ENCODE measurements at regions not wholly inside any gene's neighbourhood (a gene's known extent, or its start where the extent isn't known, plus 50 kb on each side); places are given as distances from the start of the nearest gene placed in this dataset.

DNA sequence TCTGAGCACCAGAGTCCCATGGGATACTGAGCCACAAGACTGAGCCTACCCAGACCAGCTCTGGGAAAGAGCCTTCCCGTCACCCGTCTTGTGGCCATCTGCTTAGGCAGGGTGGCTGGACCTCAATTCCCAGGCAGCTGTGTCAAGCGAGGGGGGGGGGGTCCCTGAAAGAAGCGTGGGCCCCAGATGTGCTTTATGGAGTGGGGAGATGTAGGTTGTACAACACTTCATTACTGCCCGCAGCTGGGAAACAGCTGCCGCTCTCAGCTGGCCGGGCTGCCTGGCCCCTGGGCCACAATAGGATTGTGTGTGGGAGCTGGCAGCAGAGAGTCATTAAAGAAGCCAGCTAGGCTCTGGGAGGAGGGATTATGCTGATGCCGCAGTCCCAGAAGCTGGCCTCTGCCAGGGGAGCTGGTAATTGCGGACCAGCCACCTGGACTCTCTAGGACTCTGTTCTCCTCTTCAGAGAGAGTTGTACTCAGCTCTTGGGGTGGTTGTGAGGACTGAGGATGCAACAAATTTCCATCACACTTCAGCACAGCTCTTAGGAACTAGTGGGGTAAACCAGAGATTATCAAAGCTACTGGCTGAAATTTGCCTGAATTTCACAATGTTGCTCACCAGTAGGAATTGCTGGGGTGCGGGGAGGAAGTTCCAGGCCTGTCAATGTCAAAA lies 145.4 kb downstream of the GADD45G start:
- Mint-ChIP-seq H3K36me3 (ENCODE audit: low read depth) (peaks cover 10% of the 10 kb centered on the region), H3K27ac (no peak overlapping the region), H3K4me3 (no peak overlapping the region), H3K4me1 (ENCODE audit: low read depth) (peaks cover 40% of the 10 kb centered on the region), H3K27me3 (ENCODE audit: low read depth) (no peaks in the 10 kb centered on the region), H3K9me3 (ENCODE audit: insufficient read depth) (peaks cover 4% of the 10 kb centered on the region)
- DNase-seq (no peak), ATAC-seq (no peak)
- ChIA-PET POLR2A (interaction anchor here (0.7 to 0.9 kb wide), 2 partner anchors 49 to 1081 kb away, joined by 3 read pairs; no protein-coding TSS in a partner anchor), CTCF (interaction anchor here (1.1 to 1.4 kb wide), 6 partner anchors 8 to 352 kb away, joined by 3 to 4 read pairs (median 3); no protein-coding TSS in a partner anchor)

DNA sequence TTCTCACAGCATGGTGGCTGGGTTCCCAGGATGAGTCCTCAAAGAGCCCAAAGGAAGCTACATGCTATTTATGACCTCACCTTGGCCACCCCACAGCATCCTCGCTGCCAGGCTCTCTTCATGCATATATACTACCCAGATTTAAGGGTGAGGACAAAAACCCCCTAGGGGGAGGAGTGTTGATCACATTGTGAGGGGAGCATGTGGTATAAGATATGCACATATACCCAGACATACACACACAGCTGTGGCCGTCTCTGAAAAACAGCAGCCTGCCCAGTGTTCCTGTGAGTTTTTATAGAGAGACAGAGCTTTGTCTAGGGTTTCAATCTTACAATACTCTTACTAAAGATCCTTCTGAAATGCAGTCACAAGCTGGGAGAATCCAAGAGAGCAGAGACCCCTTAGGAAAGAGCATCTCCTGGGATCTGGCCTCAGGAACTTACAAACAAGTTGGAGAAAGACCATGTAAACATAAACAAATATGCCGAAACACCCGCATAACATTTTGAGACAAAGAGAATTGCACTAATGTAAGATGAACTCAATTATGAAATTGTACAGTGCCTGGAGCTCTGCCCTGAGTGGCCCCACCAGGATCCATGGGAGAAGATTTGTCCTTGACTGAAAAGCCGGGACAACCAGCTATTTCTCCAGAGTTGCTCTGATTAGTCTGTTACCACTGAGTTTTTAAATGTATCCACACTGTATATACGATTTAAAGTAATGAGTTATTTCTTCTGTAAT lies 146.4 kb downstream of the GADD45G start:
- Mint-ChIP-seq H3K36me3 (ENCODE audit: low read depth) (peaks cover 6% of the 10 kb centered on the region), H3K27me3 (ENCODE audit: low read depth) (peaks cover 2% of the 10 kb centered on the region), H3K27ac (no peak overlapping the region), H3K4me1 (ENCODE audit: low read depth) (peaks cover 33% of the 10 kb centered on the region), H3K9me3 (ENCODE audit: insufficient read depth) (no peaks in the 10 kb centered on the region), H3K4me3 (no peak overlapping the region)
- ChIA-PET POLR2A (no interaction called here), CTCF (interaction anchor here (1.2 to 1.4 kb wide), 3 partner anchors 9 to 148 kb away, joined by 3 to 4 read pairs (median 3); no protein-coding TSS in a partner anchor)
- DNase-seq (no peak), ATAC-seq (no peak)

DNA sequence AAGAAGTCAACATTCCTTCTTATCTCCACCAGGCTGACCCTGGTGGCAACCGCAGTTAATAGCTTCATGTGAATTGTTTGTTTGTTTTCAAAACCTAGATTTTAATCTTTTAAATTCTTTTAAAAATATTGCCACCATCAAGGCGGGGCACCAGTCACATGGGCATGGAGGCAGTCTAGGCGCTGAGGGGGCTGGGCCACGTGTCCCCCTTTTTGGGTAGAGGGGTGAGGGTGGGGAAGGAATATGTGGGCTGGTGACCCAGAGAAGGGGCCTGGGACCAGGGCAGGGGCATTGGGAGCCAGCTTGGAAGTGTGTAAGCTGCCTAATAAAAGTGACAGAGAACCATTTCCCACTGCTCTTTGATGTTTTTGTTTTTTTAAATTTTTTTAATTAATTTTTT lies 147.3 kb downstream of the GADD45G start:
- H3K9me3 Mint-ChIP-seq (ENCODE audit: insufficient read depth), result no peaks in the 10 kb centered on the region
- POLR2A ChIA-PET, result no interaction called here

DNA sequence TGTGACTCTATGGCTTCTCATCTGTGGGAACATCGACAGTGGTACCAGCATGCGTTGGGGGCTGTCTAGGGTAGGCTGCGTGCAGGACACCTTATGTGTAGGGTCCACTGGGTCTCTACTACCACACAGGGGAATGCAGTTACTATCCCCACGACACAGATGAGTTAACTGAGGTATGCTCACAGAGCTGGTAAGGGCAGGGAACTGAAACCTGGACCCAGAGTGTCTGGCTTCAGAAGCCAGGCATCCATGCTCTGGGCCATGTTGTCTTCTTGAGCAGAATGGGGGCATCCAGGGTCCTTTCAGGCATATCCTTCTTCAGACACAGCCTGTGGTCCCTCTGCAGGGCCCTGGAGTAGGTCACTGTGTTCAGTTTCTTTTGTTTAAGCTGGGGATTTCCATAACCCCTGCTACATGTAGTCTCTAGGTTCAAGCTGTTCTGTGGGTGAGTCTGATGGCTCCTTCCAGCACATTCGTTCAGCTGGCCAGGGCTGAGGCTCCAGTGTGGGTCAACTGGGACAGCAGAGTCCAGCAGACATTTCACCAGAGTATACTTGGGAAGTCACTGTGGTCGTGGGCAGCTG lies 148.8 kb downstream of the GADD45G start:
- no peak for ATAC-seq
- no peak overlapping the region for H3K27ac Mint-ChIP-seq
- H3K4me1 Mint-ChIP-seq (ENCODE audit: low read depth), result peaks cover 21% of the 10 kb centered on the region
- H3K4me3 Mint-ChIP-seq, result no peak overlapping the region
- ChIA-PET POLR2A (no interaction called here), CTCF (interaction anchor here (1.2 to 1.9 kb wide), 5 partner anchors 10 to 346 kb away, joined by 3 to 11 read pairs (median 5); no protein-coding TSS in a partner anchor)
- H3K36me3 Mint-ChIP-seq (ENCODE audit: low read depth), result peaks cover 4% of the 10 kb centered on the region
- peaks cover 2% of the 10 kb centered on the region for H3K27me3 Mint-ChIP-seq (ENCODE audit: low read depth)
- DNase-seq, result no peak
- no peaks in the 10 kb centered on the region for H3K9me3 Mint-ChIP-seq (ENCODE audit: insufficient read depth)

More for the DNA sequence above, 147.3 kb downstream of the GADD45G start:
- CTCF ChIA-PET, result no interaction called here
- Mint-ChIP-seq H3K4me1 (ENCODE audit: low read depth) (peaks cover 35% of the 10 kb centered on the region), H3K4me3 (no peak overlapping the region), H3K27ac (no peak overlapping the region), H3K36me3 (ENCODE audit: low read depth) (peaks cover 4% of the 10 kb centered on the region), H3K27me3 (ENCODE audit: low read depth) (peaks cover 2% of the 10 kb centered on the region)
- no peak for DNase-seq
- ATAC-seq, result no peak

DNA sequence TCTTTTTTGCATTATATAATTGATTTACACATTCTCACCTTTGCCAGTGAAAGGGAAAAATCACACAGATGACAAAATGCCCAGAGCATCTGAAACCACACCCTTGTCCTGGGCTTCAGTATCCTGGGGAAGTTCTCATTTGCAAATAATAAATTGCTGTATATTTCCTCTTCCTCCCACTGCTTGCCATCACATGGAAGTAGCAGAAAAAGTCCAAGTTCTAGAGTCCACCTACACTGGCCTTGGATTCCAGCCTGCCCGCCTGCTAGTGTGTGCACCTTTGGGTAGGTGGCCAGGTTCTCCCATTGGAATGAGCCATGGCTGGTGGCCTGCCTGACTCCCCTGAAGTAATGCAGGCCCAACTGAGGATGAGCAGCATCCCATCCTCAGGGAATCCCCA lies 149.4 kb downstream of the GADD45G start:
- Mint-ChIP-seq H3K27me3 (ENCODE audit: low read depth) (peaks cover 2% of the 10 kb centered on the region), H3K27ac (no peak overlapping the region), H3K9me3 (ENCODE audit: insufficient read depth) (no peaks in the 10 kb centered on the region), H3K4me1 (ENCODE audit: low read depth) (peaks cover 15% of the 10 kb centered on the region), H3K36me3 (ENCODE audit: low read depth) (peaks cover 4% of the 10 kb centered on the region), H3K4me3 (no peak overlapping the region)
- no peak for DNase-seq
- ATAC-seq, result no peak
- ChIA-PET POLR2A (no interaction called here), CTCF (interaction anchor here (1.2 to 1.9 kb wide), 5 partner anchors 10 to 346 kb away, joined by 3 to 11 read pairs (median 5); no protein-coding TSS in a partner anchor)

DNA sequence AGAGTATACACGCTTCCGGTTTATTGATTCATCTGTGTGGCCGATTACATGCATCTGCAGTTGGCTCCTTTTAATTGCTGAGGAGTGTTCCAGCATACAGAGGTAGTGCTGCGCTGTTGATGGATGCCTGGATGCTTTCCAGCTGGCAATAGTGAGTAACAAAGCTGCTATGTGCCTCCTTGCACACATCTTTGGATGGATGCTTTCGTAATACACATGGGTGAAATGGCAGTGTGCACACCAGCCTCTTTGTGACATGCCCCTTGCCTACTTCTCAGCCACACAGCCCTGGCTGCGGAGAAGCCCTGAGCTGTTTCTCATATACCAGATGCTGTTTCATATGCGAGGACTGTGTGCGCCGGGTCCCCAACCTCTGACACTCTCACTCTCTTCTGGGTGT lies 151.0 kb downstream of the GADD45G start:
- POLR2A ChIA-PET, result no interaction called here
- CTCF ChIA-PET, result interaction anchor here (0.9 kb wide), 1 partner anchor 298 kb away, joined by 3 read pairs; no protein-coding TSS in a partner anchor
- H3K9me3 Mint-ChIP-seq (ENCODE audit: insufficient read depth), result no peaks in the 10 kb centered on the region
- H3K36me3 Mint-ChIP-seq (ENCODE audit: low read depth), result no peaks in the 10 kb centered on the region
- H3K27me3 Mint-ChIP-seq (ENCODE audit: low read depth), result peaks cover 7% of the 10 kb centered on the region
- no peak overlapping the region for H3K27ac Mint-ChIP-seq
- peaks cover 9% of the 10 kb centered on the region for H3K4me1 Mint-ChIP-seq (ENCODE audit: low read depth)
- ATAC-seq (no peak), DNase-seq (no peak)
- no peak overlapping the region for H3K4me3 Mint-ChIP-seq

DNA sequence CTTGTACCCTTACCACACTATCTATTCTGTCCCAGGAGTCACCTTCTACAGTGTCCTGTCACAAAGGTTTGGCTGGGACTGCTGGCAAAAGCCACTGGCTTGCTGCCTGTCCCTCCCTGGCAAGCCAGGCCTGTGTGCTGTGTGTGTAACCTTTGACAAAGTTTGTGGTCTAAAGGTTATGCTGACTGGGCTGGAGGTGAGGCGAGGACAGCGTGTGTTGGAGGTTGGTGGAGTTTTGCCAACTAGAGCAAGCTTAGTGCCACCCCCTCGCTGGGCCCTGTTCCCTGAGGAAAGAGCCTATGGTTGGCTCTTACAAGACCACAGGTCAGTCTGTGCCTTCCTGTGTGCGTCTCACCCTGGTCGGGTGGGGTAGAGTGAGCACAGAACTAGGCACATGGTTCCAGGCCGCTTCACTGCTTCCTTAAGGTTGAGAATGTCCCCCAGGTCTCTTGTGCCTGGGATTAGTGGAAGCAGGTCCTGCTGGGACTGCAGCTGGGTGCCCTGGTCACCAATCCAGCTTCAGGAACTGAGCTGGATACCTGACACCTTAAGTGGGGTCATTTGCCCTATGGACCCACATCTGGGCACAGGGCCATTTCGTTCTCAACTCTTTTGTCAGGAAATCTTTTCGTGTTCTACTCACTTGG lies 152.2 kb downstream of the GADD45G start:
- Mint-ChIP-seq H3K9me3 (ENCODE audit: insufficient read depth) (no peaks in the 10 kb centered on the region), H3K4me1 (ENCODE audit: low read depth) (peaks cover 9% of the 10 kb centered on the region), H3K27me3 (ENCODE audit: low read depth) (peaks cover 7% of the 10 kb centered on the region), H3K4me3 (no peak overlapping the region), H3K36me3 (ENCODE audit: low read depth) (no peaks in the 10 kb centered on the region), H3K27ac (no peak overlapping the region)
- ATAC-seq (no peak), DNase-seq (no peak)
- ChIA-PET CTCF (interaction anchor here (0.6 kb wide), 1 partner anchor 15 kb away, joined by 4 read pairs; no protein-coding TSS in a partner anchor), POLR2A (no interaction called here)

DNA sequence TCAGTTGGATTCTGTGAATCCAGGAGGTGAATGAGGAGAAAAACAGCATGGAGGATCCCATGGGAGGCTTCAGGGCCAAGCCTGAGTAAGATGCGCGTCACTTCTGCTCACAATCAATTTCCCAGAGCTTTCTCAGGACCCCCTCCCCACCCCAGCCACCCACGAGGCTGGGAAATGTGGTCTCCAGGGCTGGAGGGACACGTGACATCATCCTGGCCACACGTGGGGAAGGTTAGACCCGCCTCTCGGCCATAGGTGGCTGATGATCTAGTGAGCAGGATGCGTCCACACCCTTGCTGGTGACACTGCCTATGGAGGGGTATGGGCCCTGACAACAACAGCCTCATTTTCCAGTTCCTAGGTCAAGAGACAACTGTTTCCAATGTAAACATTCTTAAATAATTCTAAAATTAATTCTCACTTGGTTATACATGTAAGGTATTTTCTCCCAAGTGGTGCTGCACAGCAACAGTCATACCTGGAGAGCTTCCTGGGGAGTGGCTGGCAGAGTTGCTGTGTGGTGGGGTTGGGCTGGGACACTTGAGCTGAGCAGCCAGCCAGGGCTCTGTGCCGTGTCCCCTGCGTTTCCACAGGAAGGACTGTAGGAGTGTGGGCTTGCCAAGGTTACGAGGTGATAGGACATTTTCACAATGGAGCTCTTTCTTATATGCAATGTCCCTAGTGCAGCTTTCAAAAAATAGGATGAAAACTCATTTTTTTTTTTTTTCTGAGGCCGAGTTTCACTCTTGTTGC lies 153.1 kb downstream of the GADD45G start:
- H3K27me3 Mint-ChIP-seq (ENCODE audit: low read depth), result peaks cover 7% of the 10 kb centered on the region
- no peak for DNase-seq
- ChIA-PET POLR2A (interaction anchor here (0.6 kb wide), 1 partner anchor 128 kb away, joined by 8 read pairs; no protein-coding TSS in a partner anchor), CTCF (interaction anchor here (1.1 kb wide), 1 partner anchor 8 kb away, joined by 3 read pairs; no protein-coding TSS in a partner anchor)
- H3K36me3 Mint-ChIP-seq (ENCODE audit: low read depth), result no peaks in the 10 kb centered on the region
- H3K4me3 Mint-ChIP-seq, result no peak overlapping the region
- ATAC-seq, result no peak
- H3K4me1 Mint-ChIP-seq (ENCODE audit: low read depth), result peaks cover 9% of the 10 kb centered on the region
- H3K27ac Mint-ChIP-seq, result no peak overlapping the region
- no peaks in the 10 kb centered on the region for H3K9me3 Mint-ChIP-seq (ENCODE audit: insufficient read depth)

DNA sequence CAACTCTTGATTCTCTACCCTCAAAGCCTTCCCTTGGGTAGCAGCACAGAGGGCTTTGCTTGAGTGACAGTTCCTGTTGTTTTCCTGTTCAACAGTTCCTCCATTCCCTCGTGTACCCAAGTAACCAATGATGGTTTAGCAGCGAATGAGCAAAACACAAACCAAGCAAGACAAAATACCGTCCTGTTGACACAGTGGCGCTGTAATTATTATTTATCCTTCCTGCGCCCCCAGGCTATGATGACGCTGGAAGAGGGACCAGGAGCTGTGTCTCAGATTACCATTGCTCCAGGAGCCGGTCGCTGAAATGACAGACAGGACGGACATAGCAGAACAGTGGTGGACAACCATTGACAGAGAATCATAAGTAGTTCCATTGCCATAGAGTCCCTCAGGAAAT lies 154.8 kb downstream of the GADD45G start:
- Mint-ChIP-seq H3K27me3 (ENCODE audit: low read depth) (peaks cover 7% of the 10 kb centered on the region), H3K4me3 (no peak overlapping the region), H3K4me1 (ENCODE audit: low read depth) (peaks cover 9% of the 10 kb centered on the region), H3K27ac (no peak overlapping the region), H3K9me3 (ENCODE audit: insufficient read depth) (no peaks in the 10 kb centered on the region), H3K36me3 (ENCODE audit: low read depth) (no peaks in the 10 kb centered on the region)
- ATAC-seq (no peak), DNase-seq (no peak)
- POLR2A ChIA-PET, result interaction anchor here (0.8 to 1.3 kb wide), 2 partner anchors 16 to 129 kb away, joined by 3 read pairs; no protein-coding TSS in a partner anchor
- CTCF ChIA-PET, result interaction anchor here (1.0 to 1.3 kb wide), 2 partner anchors 161 to 342 kb away, joined by 3 read pairs; no protein-coding TSS in a partner anchor

DNA sequence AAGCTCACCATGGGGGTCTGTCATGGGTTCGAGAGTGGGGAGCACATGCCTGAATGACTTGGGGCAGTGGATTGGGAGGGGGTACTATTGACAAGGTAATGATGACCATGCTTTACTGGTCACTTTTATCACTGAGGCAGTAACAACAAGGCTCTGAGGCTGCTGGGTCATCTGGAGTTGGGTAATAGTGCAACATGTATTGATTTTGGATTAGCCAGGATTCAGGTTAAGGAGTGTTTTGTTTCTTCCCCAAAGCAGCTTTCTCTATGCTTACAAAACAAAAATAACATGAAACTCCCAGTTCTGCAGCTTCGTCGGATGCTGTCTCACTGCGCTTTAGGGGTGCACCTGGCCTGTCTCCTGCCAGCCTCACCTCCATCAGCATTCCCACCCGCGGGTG lies 155.3 kb downstream of the GADD45G start:
- ChIA-PET POLR2A (interaction anchor here (1.3 kb wide), 1 partner anchor 17 kb away, joined by 3 read pairs; no protein-coding TSS in a partner anchor), CTCF (interaction anchor here (1.0 kb wide), 2 partner anchors 15 to 162 kb away, joined by 3 read pairs; no protein-coding TSS in a partner anchor)
- peaks cover 7% of the 10 kb centered on the region for H3K27me3 Mint-ChIP-seq (ENCODE audit: low read depth)
- ATAC-seq, result no peak
- no peak overlapping the region for H3K27ac Mint-ChIP-seq
- no peaks in the 10 kb centered on the region for H3K36me3 Mint-ChIP-seq (ENCODE audit: low read depth)
- no peak for DNase-seq
- H3K9me3 Mint-ChIP-seq (ENCODE audit: insufficient read depth), result no peaks in the 10 kb centered on the region
- H3K4me1 Mint-ChIP-seq (ENCODE audit: low read depth), result peaks cover 9% of the 10 kb centered on the region
- H3K4me3 Mint-ChIP-seq, result no peak overlapping the region

DNA sequence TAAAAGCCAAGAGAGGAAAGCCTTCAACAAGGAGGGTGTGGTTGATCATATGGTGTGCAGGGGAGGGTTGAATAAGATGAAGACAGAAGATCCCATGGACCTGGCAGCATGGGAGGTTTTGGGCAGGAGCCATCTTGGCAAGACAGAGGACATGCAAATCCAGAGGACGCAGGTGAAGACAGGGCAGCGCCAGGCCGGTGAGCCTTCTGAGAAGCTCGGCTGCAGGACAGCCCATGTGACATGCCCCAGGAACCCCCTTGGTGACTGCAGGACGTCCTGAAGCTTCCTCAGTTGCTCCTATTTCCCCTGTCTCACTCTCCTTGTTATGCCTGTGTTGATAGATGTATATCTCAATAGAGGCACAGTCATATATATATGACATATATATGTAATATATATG lies 159.4 kb downstream of the GADD45G start:
- Mint-ChIP-seq H3K4me3 (no peak overlapping the region), H3K27ac (no peak overlapping the region), H3K4me1 (ENCODE audit: low read depth) (no peaks in the 10 kb centered on the region), H3K27me3 (ENCODE audit: low read depth) (peaks cover 18% of the 10 kb centered on the region), H3K36me3 (ENCODE audit: low read depth) (no peaks in the 10 kb centered on the region), H3K9me3 (ENCODE audit: insufficient read depth) (no peaks in the 10 kb centered on the region)
- DNase-seq (no peak), ATAC-seq (no peak)
- CTCF ChIA-PET, result no interaction called here
- POLR2A ChIA-PET, result no interaction called here

All from activated CD8-positive, alpha-beta T cell treated with anti-CD3 and anti-CD28 coated beads, Interleukin-2, amount 10 ng/mL, durations not matched to agents 7 days and 5 days (primary cell).